CD4-positive, alpha-beta T cell (primary cell): ENCODE measurements at regions not wholly inside any gene's neighbourhood (a gene's known extent, or its start where the extent isn't known, plus 50 kb on each side); places are given as distances from the start of the nearest gene placed in this dataset.

ENCODE experiments used
- ATAC-seq: fragments of 200-7000 bp; cut with Tn5 transposase; one replicate; pipeline ENCODE4 v1.10.0; 2022; ENCODE audit warnings: mild to moderate bottlenecking; ENCODE audit not compliant: poor library complexity
- CTCF ChIA-PET: fragments of 350-600 bp; sonication (Branson Sonifier 250); formaldehyde crosslinking; loops from one replicate; lab custom pipeline; 2021; ENCODE audit warnings: antibody characterized with exemption, inconsistent platforms; lab: Charles Lee
- POLR2A ChIA-PET: fragments of 350-600 bp; sonication (Branson Sonifier 250); formaldehyde crosslinking; loops from one replicate; lab custom pipeline; 2021; ENCODE audit warnings: antibody characterized with exemption, inconsistent platforms; lab: Charles Lee
- DNase-seq, 14 experiments: peaks; one replicate each; pipeline ENCODE4 v3.0.0-alpha.2; 2013 to 2020; ENCODE audit warnings: mixed read lengths in 2 of 14
- H3K27ac ChIP-seq, 2 donors: one replicate each; pipeline versions ENCODE4 v1.5.1 to v1.7.0; 2013; ENCODE audit warnings: low read length in 2 of 2, low read depth in 1 of 2, mild to moderate bottlenecking in 1 of 2
- H3K27me3 ChIP-seq, 2 experiments: 1 replicate in 1 of 2; 2 replicates in 1 of 2; pipeline versions ENCODE4 v1.6.1 to v1.7.0; 2013; ENCODE audit warnings: low read length in 2 of 2, control low read depth in 1 of 2, mild to moderate bottlenecking in 1 of 2, moderate library complexity in 1 of 2; ENCODE audit not compliant: insufficient read depth in 2 of 2, control insufficient read depth in 1 of 2
- H3K36me3 ChIP-seq: one replicate; pipeline ENCODE4 v1.6.1; 2013; ENCODE audit warnings: low read length, control low read depth; ENCODE audit not compliant: insufficient read depth
- H3K4me1 ChIP-seq: one replicate; pipeline ENCODE4 v1.6.1; 2013; ENCODE audit warnings: low read length, control low read depth; ENCODE audit not compliant: insufficient read depth
- H3K4me3 ChIP-seq: one replicate; pipeline ENCODE4 v1.5.1; 2013; ENCODE audit warnings: mild to moderate bottlenecking, low read length, moderate library complexity
- H3K9me3 ChIP-seq, 2 experiments: 1 replicate in 1 of 2; 2 replicates in 1 of 2; pipeline versions ENCODE4 v1.6.1 to v1.7.0; 2013; ENCODE audit warnings: low read length in 2 of 2, mild to moderate bottlenecking in 2 of 2, control low read depth in 1 of 2, moderate library complexity in 1 of 2; ENCODE audit not compliant: control insufficient read depth in 1 of 2, insufficient read depth in 1 of 2
- H3K27ac Mint-ChIP-seq: one replicate; pipeline ENCODE4 v1.8.0; 2020; ENCODE audit warnings: mixed read lengths
- H3K27me3 Mint-ChIP-seq: one replicate; pipeline ENCODE4 v1.8.0; 2021; ENCODE audit warnings: mixed read lengths
- H3K36me3 Mint-ChIP-seq: one replicate; pipeline ENCODE4 v1.8.0; 2021; ENCODE audit warnings: low read depth, mixed read lengths
- H3K4me1 Mint-ChIP-seq: one replicate; pipeline ENCODE4 v1.8.0; 2021; ENCODE audit warnings: low read depth, mixed read lengths
- H3K4me3 Mint-ChIP-seq: one replicate; pipeline ENCODE4 v1.8.0; 2020; ENCODE audit warnings: mild to moderate bottlenecking, mixed read lengths
- H3K9me3 Mint-ChIP-seq: one replicate; pipeline ENCODE4 v1.8.0; 2020; ENCODE audit warnings: mixed read lengths
- intact Hi-C, 2 experiments: fragments of 100-400 bp; cut with DNase I in 1 of 2; cut with micrococcal nuclease in 1 of 2; formaldehyde crosslinking; loops; one replicate each; pipeline versions ENCODE4 v1.15.1 to v1.9.0; 2023 to 2025; cut with DNase I, micrococcal nuclease
- TF ChIP-seq, protein P1 (sequence below): fragments of 200-600 bp; IDR thresholded peaks from one replicate; pipeline ENCODE4 v1.8.0; 2022; ENCODE audit warnings: antibody characterized with exemption, mild to moderate bottlenecking

DNA sequence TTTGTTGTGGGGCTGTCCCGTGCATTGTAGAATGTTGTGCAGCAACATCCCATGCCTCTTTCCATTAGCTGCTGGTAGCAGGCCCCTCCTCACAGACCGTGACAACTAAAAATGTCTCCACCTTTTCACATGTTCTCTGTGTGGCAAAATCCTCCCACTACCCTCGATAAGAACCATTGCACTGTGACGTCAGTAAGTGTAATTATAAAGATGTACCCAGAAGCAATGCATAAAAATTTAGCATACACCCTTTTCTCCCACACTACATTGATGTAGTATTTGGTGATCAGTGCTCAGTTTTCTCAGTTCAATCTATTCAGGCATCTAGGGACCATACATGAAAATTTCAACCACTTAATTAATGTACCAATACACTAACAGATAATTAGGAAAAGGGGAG lies 389.9 kb downstream of the DOK5 start:
- Mint-ChIP-seq H3K36me3 (no peaks in the 10 kb centered on the region), H3K4me3 (no peak overlapping the region), H3K27ac (no peak overlapping the region), H3K27me3 (no peaks in the 10 kb centered on the region), H3K9me3 (peaks cover 2% of the 10 kb centered on the region), H3K4me1 (no peaks in the 10 kb centered on the region)
- Histone ChIP-seq H3K27me3 (no peaks in the 10 kb centered on the region), H3K4me1 (no peaks in the 10 kb centered on the region), H3K4me3 (no peak overlapping the region), H3K36me3 (no peaks in the 10 kb centered on the region), H3K9me3 (no peaks in the 10 kb centered on the region), H3K27ac (no peak overlapping the region)
- POLR2A ChIA-PET: no interaction called here
- TF ChIP-seq, protein P1, sequence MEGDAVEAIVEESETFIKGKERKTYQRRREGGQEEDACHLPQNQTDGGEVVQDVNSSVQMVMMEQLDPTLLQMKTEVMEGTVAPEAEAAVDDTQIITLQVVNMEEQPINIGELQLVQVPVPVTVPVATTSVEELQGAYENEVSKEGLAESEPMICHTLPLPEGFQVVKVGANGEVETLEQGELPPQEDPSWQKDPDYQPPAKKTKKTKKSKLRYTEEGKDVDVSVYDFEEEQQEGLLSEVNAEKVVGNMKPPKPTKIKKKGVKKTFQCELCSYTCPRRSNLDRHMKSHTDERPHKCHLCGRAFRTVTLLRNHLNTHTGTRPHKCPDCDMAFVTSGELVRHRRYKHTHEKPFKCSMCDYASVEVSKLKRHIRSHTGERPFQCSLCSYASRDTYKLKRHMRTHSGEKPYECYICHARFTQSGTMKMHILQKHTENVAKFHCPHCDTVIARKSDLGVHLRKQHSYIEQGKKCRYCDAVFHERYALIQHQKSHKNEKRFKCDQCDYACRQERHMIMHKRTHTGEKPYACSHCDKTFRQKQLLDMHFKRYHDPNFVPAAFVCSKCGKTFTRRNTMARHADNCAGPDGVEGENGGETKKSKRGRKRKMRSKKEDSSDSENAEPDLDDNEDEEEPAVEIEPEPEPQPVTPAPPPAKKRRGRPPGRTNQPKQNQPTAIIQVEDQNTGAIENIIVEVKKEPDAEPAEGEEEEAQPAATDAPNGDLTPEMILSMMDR: no peak
- CTCF ChIA-PET: no interaction called here
- ATAC-seq (no peak), DNase-seq (no peak)
- intact Hi-C loops: no loop called here

DNA sequence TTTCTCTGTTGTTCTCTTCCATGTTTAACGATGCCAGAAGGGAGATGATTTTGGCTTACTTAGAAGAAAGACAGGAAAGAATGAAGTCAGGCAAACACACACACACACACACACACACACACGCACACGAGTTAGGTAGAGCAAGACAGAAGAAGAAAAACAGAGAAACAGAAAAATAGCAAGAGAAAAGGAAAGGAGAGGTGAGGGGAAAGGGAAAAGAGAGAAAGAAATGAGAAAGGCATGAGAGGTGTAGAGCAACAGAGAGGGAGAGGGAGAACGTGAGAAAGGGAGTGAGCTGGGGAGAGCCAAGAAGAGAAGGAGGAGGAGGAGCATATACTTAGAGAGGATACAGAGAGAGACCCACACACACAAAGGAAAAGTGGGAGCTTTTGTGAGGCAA lies 385.3 kb downstream of the DOK5 start:
- Mint-ChIP-seq H3K36me3 (no peaks in the 10 kb centered on the region), H3K9me3 (peaks cover 7% of the 10 kb centered on the region), H3K4me3 (no peak overlapping the region), H3K27me3 (no peaks in the 10 kb centered on the region), H3K4me1 (no peaks in the 10 kb centered on the region), H3K27ac (no peak overlapping the region)
- DNase-seq (no peak), ATAC-seq (no peak)
- H3K36me3 ChIP-seq: no peaks in the 10 kb centered on the region
- no peak overlapping the region for H3K27ac ChIP-seq
- POLR2A ChIA-PET: no interaction called here
- no peak overlapping the region for H3K4me3 ChIP-seq
- H3K4me1 ChIP-seq: no peaks in the 10 kb centered on the region
- TF ChIP-seq, protein P1: no peak
- H3K9me3 ChIP-seq: no peaks in the 10 kb centered on the region
- intact Hi-C loops: no loop called here
- CTCF ChIA-PET: no interaction called here
- no peaks in the 10 kb centered on the region for H3K27me3 ChIP-seq

DNA sequence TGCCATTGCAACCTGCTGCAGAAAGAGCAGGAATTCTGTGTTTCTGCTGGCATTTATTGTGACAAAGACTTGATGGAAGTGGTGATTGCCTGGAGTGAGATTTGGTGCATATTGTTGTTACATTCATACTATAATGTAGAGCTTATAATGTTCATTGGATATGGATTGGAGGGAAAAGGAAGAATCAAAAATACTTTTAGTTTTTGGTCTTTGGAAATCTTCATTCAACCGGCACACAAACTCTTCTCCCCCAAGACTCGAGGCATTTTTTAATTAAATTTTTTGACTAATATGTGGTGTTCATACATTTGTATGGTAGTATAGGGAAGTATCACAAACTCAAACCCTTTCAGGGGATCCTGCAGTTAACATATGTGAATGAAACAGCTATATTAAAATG lies 380.8 kb downstream of the DOK5 start:
- no peaks in the 10 kb centered on the region for H3K27me3 ChIP-seq
- H3K36me3 Mint-ChIP-seq: no peaks in the 10 kb centered on the region
- H3K36me3 ChIP-seq: no peaks in the 10 kb centered on the region
- no peak for DNase-seq
- ChIA-PET POLR2A (no interaction called here), CTCF (no interaction called here)
- no peaks in the 10 kb centered on the region for H3K9me3 ChIP-seq
- H3K4me3 Mint-ChIP-seq: no peak overlapping the region
- H3K4me1 Mint-ChIP-seq: no peaks in the 10 kb centered on the region
- no peaks in the 10 kb centered on the region for H3K27me3 Mint-ChIP-seq
- no peak overlapping the region for H3K4me3 ChIP-seq
- H3K27ac ChIP-seq: no peak overlapping the region
- H3K4me1 ChIP-seq: no peaks in the 10 kb centered on the region
- TF ChIP-seq, protein P1: no peak
- no peak for ATAC-seq
- intact Hi-C loops: no loop called here
- H3K9me3 Mint-ChIP-seq: peaks cover 5% of the 10 kb centered on the region
- no peak overlapping the region for H3K27ac Mint-ChIP-seq
